NB4 (cell line): ENCODE measurements at regions not wholly inside any gene's neighbourhood (a gene's known extent, or its start where the extent isn't known, plus 50 kb on each side); places are given as distances from the start of the nearest gene placed in this dataset.

ENCODE experiments used
- CTCF ChIP-seq: IDR thresholded peaks from one replicate; pipeline ENCODE4 v1.5.1; 2012; ENCODE audit warnings: low read depth, low read length
- MAX ChIP-seq: IDR thresholded peaks from 2 replicates; pipeline ENCODE4 v1.6.1; 2011; ENCODE audit warnings: low read depth, low read length
- MYC ChIP-seq: IDR thresholded peaks from 2 replicates; pipeline ENCODE4 v1.6.1; 2011; ENCODE audit warnings: low read depth, low read length
- POLR2A ChIP-seq: IDR thresholded peaks from 2 replicates; pipeline ENCODE4 v1.6.1; 2011; ENCODE audit warnings: mild to moderate bottlenecking; ENCODE audit not compliant: insufficient read length; ENCODE audit errors: extremely low read depth

- TF ChIP-seq CTCF (no peak), POLR2A (no peak), MAX (no peak), MYC (no peak)
These were observed 123.2 kb upstream of the RAP2B start for GRCh38 chr3:153038779-153039178.
